HT-29 (cell line): ENCODE measurements at regions not wholly inside any gene's neighbourhood (a gene's known extent, or its start where the extent isn't known, plus 50 kb on each side); places are given as distances from the start of the nearest gene placed in this dataset.

Experiments used
- DNase-seq: peaks from one replicate; pipeline ENCODE4 v3.0.0-alpha.2; 2015; ENCODE audit warnings: low spot score

- no peak for DNase-seq
These were observed 129.7 kb upstream of the PRICKLE2 start for GRCh38 chr3:64354956-64355355.

GRCh38 chr3:64354221-64354620, 129.0 kb upstream of the PRICKLE2 start:
- no peak for DNase-seq

DNA sequence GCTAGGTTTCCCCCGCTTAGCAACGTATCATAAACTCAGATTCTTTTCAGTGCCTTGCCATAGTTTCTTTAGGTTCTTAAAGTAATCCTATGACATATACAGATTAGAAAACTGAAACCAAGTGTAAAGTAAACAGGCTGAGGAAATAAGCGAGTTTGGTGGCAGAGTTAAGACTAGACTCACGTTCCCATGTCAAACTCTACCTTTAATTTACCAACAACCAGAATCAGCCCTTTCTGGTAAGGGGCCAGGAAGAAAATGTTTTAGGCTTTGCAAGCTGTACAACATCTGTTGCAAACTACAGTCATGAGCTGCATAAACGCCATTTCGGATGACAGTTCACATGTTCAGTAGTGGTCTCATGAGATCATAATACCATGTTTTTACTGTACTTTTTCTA, 128.0 kb upstream of the PRICKLE2 start:
- no peak for DNase-seq

DNA sequence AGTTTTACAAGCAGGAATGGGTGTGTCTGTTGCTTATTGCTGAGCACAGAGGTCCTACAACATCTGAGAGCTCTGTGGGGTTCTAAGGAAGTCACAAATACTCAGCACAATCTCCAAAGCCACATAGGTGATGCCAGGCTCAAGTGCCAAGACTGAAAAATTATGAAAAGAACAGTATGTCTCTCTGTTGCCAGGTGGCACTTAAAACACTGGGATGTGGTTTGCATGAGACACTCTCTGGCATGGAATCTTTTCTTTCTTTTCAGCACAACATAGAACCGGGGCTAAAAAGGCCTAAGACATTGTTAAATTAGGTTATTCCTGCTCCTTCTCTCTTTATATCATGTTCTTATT, 127.3 kb upstream of the PRICKLE2 start:
- no peak for DNase-seq

DNA sequence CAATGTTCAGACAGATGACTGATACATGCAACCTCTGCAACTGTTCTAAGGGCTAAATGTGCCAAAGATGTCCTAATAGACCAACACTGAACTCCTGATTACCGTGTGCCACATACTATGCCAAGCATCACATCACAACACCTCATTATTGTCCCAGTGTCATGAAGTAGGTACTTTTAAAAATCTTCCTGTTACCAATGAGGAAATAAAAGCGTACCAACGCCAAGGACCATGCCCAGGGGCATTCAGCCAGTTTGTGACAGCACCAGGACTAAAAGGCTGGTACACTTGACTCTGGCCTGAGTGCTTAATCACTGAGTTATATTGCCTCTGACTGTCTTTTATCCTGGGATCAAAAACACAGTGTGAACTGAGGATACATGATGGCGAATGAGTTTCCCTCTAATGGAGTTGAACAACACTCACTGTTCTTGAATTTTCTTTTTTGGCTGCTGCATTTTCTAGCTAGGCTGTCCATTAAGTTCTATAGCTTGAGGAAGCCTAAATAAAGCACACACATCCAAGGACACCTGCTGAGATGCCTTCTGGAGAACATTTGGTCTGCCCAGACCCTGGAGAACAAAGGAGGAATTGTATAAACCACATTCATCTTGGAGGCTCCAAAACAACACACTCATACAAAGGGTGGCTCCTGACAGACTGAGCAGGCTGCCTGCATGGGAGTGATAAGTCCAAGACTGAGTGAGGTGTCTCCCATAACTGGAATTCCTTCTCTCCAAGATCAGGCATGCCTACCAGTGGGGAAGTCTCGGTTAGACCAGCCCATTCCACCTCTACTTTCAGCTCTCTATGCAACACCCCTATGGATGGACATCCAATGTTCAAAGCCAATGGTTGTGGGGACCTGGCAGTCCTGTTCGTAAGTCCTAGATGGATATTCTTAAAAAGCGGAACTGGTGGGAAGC, 126.7 kb upstream of the PRICKLE2 start:
- no peak for DNase-seq

- no peak for DNase-seq
These were observed 124.3 kb upstream of the PRICKLE2 start for GRCh38 chr3:64349551-64349950.

DNA sequence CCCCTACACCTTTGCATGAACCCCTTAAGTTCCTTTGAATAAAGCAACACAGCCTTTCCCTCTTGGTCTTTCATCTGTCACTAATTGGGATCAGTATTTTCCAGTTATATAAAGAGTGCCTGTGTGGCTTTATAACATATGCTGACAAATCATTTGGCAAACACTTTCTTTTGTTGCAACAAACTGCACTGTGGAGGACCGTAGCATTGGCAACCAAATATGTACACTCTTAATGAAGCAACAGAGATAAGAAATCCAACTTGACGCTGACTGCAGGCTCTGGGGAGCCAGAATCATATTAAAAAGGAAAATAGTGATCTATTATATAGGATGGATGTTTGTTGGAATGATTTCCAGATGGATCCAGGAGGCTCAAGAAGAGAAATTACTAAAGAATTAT, 120.1 kb upstream of the PRICKLE2 start:
- DNase-seq = no peak

GRCh38 chr3:64344721-64345207, 119.5 kb upstream of the PRICKLE2 start:
- no peak for DNase-seq

DNA sequence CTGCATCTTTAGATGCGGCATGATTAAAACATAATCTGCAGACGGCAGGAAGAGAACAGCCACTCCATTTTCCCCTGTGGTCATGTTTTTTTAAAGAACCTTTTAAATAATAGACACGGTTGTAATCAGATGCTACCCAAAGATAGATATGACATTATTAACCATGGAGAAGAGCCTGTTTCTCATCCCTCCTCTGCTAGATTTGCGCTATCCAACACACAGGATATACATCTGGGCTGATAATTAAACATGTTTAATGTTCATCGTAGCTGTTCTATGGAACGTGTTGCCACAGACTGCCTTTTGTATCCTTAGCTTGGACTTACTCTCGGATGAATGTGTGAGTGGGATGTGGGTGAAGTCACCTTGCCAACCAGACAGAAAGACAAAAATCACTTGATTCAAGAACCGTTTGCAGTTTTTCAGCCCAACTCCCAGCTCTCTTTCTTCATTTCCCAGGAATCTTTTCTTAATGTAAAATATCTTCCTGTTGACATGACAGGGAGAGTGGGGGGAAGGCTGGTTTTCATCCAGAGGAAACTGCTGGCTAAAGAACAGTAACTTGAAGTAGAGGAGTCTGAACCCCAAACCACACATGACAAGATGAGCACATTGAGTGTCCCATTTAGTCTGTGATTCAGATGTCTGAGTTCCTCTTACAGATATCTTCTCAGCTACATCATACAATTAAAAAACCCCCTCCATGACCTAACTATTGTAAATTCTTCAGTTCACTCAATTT, 118.6 kb upstream of the PRICKLE2 start:
- DNase-seq = no peak

DNA sequence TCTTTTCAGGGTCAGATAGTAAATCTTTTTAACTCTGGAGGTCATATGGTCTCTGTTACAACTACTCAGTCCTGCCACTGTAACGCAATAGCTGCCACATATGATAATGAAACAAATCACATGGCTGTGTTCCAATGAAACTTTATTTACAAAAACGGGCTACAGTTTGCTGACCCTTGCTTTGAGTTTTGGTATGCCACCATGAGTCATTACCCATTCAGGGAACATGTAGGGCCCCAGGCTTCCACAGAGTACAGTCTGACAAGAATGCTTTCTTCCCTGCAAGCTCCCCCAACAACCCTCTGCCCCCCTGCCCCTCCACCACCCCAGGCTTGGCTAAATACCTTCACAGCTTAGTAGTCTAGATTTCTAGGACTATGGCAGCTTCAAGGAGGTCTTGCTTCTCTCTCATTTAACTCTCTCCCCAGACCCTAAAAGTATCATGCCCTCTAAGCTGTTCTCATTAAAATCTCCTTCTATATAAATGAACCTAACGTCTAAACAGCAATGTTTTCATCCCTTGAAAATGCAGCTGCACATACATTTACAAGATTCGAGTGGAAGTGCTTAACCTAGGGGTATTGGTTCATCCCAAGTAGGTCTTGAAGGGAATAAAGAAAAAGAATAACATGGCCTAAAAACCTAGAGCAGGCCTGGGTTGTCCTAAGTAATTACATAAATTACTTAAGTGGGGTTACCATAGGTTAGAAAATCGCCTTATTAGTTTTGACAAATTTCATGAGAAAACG, 117.8 kb upstream of the PRICKLE2 start:
- DNase-seq = no peak

GRCh38 chr3:64341296-64341695, 116.0 kb upstream of the PRICKLE2 start:
- no peak for DNase-seq

DNA sequence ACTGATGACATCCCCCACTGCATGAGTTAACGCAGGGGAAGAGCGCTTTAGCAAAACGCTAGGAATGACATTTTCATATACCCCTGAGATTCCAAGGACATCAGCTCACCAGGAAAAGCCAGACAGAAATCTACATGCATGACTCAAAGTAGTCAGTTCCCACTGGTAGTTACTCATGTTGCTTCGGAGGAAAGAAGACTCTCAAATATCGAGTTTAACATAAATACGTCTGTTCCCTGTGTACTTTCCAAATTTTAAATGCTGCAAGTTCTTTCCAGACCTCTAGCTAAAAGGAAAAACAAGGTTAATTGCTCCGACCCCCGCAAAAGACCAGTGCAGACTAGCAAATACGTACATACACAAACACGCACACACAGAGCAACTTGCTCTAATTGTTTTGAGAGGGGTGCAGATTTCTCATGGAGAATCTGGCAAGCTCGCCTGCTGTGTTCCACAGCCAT, 115.4 kb upstream of the PRICKLE2 start:
- DNase-seq = no peak

GRCh38 chr3:64336488-64336887, 111.2 kb upstream of the PRICKLE2 start:
- no peak for DNase-seq

GRCh38 chr3:64332459-64333350, 107.4 kb upstream of the PRICKLE2 start:
- DNase-seq = no peak

- no peak for DNase-seq
These were observed 106.3 kb upstream of the PRICKLE2 start for GRCh38 chr3:64331605-64332004.

DNA sequence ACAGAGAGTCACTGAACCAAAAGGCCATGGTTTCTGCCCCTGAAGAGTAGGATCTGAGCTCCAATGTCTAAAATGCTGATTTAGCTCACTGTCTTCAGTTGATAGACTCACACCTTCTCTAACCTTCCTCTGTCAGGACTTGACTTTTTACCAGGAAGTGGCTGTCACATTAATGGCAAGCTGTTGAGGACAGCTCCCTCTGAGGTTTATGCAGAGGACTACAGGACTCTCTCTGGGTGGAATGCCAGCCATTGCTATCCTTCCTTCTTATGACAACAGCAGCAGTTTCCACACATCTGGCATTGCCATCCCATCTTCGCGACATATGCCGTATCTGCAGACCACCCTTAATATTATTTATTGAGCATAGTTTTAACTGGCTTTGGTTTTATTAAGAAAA, 103.8 kb upstream of the PRICKLE2 start:
- peak; percentile 19 for DNase-seq

DNA sequence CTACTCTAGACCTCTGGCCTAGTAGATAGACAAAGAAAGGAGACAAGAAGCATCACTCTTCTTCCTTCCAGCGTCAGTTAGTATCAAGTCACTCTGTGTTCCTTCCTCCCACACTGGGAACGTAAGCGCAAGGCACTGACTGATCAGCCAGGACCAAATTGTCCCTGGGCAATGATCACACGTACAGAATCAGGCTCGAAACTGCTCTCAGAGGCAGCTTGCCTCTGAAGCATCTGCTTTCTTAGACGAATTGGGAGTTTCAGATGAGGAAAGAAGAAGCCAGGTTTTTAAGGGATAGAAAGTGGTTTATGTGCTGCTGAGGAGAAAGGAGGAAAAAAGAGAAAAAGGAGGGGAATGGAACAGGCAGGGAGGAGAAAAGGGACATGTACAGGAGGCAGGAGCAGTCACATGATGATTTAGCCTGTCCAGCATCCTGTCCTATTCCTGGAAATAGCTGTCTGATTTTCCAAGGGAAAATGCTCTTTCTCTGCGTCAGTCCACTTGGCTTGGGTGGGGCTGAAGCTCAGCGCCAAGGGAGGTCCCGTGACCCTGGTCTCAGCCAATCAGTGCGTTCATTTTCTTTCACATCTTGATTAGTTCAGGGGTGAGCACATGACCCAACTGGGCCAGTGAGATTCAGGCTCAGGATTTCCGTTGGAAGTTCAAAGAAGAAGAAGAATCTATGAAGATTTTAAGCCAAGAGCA, 102.0 kb upstream of the PRICKLE2 start:
- no peak for DNase-seq

- no peak for DNase-seq
These were observed 96.5 kb upstream of the PRICKLE2 start for GRCh38 chr3:64321747-64322146.

- no peak for DNase-seq
These were observed 94.1 kb upstream of the PRICKLE2 start for GRCh38 chr3:64319391-64319790.

DNA sequence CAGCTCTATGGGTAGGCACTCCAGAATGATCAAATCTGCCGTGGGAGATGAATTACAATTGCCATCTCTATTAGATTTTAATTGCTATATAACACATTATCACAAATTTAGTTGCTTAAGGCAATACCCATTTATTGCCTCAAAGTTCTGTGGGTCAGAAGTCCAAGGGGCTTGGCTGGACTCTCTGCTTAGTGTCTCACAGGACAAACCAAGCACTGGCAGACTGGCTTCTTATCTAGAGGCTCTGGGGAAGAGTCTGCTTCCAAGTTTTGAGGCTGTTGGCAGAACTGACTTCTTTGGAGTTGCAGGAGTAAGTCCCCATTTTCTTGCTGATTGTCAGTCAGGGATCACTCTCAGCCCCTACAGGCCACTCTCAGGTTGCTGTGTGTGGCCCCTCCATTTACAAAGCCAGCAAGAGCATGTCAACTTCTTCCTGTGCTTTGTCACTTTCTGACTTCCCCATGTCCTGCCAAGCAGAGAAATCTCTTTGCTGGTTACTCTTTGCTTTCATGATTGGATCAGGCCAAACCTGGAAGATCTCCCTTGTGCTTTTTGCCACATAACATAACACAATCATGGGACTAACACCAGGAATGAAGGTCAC, 93.5 kb upstream of the PRICKLE2 start:
- no peak for DNase-seq
